ENCODE measurements at regions not wholly inside any gene's neighbourhood (a gene's known extent, or its start where the extent isn't known, plus 50 kb on each side); places are given as distances from the start of the nearest gene placed in this dataset.

GRCh38 chr17:36756695-36757094, 155.3 kb downstream of the MRM1 start:
- DNase-seq (ENCODE audit: low read depth) = no peak

GRCh38 chr17:36760425-36760824, 159.0 kb downstream of the MRM1 start:
- DNase-seq (ENCODE audit: low read depth) = no peak

GRCh38 chr17:36761203-36761950, 160.0 kb downstream of the MRM1 start:
- no peak for DNase-seq (ENCODE audit: low read depth)

GRCh38 chr17:36765436-36766043, 164.2 kb downstream of the MRM1 start:
- DNase-seq (ENCODE audit: low read depth) = no peak

GRCh38 chr17:36768394-36768793, 167.0 kb downstream of the MRM1 start:
- no peak for DNase-seq (ENCODE audit: low read depth)

- DNase-seq (ENCODE audit: low read depth) = no peak
Measured at GRCh38 chr17:36773039-36773438, 164.2 kb upstream of the LHX1 start.

- DNase-seq (ENCODE audit: low read depth) = no peak
Measured at GRCh38 chr17:36777118-36777517, 160.2 kb upstream of the LHX1 start.

- DNase-seq (ENCODE audit: low read depth) = no peak
Measured at GRCh38 chr17:36778448-36778847, 158.8 kb upstream of the LHX1 start.

- DNase-seq (ENCODE audit: low read depth) = no peak
Measured at GRCh38 chr17:36779550-36779949, 157.7 kb upstream of the LHX1 start.

GRCh38 chr17:36784633-36785032, 152.6 kb upstream of the LHX1 start:
- DNase-seq (ENCODE audit: low read depth) = no peak

GRCh38 chr17:36786867-36787266, 150.4 kb upstream of the LHX1 start:
- no peak for DNase-seq (ENCODE audit: low read depth)

GRCh38 chr17:36791150-36791941, 145.9 kb upstream of the LHX1 start:
- DNase-seq (ENCODE audit: low read depth) = no peak

- no peak for DNase-seq (ENCODE audit: low read depth)
Measured at GRCh38 chr17:36791942-36792475, 145.3 kb upstream of the LHX1 start.

- no peak for DNase-seq (ENCODE audit: low read depth)
Measured at GRCh38 chr17:36792849-36793248, 144.4 kb upstream of the LHX1 start.

- no peak for DNase-seq (ENCODE audit: low read depth)
Measured at GRCh38 chr17:36793976-36794375, 143.3 kb upstream of the LHX1 start.

- no peak for DNase-seq (ENCODE audit: low read depth)
Measured at GRCh38 chr17:36807496-36808179, 129.6 kb upstream of the LHX1 start.

- no peak for DNase-seq (ENCODE audit: low read depth)
Measured at GRCh38 chr17:36808180-36808661, 129.1 kb upstream of the LHX1 start.

- DNase-seq (ENCODE audit: low read depth) = no peak
Measured at GRCh38 chr17:36812762-36813161, 124.5 kb upstream of the LHX1 start.

- no peak for DNase-seq (ENCODE audit: low read depth)
Measured at GRCh38 chr17:36813357-36813756, 123.9 kb upstream of the LHX1 start.

- no peak for DNase-seq (ENCODE audit: low read depth)
Measured at GRCh38 chr17:36813957-36814563, 123.2 kb upstream of the LHX1 start.

GRCh38 chr17:36814958-36815357, 122.3 kb upstream of the LHX1 start:
- no peak for DNase-seq (ENCODE audit: low read depth)

Measured in stimulated activated CD8-positive, alpha-beta memory T cell treated with anti-CD3 and anti-CD28 coated beads, Interleukin-12 subunit alpha, Interleukin-12 subunit beta, amount 100 ng/mL, for 4 hours (primary cell).